GM19324 (cell line): ENCODE measurements at regions not wholly inside any gene's neighbourhood (a gene's known extent, or its start where the extent isn't known, plus 50 kb on each side); places are given as distances from the start of the nearest gene placed in this dataset.
"Not testable (repeated sequence)": the region's sequence is repeated elsewhere in the genome, so short reads cannot be mapped to it uniquely, and the experiment has no call there.

Source experiments
- ATAC-seq: cut with Tn5 transposase; IDR thresholded peaks from one replicate; pipeline ENCODE4 v1.9.1; 2021; ENCODE audit warnings: mild to moderate bottlenecking, moderate library complexity; ENCODE audit not compliant: unreplicated experiment, low FRiP score

GRCh38 chr2:63737081-63737751 lies 104.5 kb upstream of the UGP2 start:
- no peak for ATAC-seq

DNA sequence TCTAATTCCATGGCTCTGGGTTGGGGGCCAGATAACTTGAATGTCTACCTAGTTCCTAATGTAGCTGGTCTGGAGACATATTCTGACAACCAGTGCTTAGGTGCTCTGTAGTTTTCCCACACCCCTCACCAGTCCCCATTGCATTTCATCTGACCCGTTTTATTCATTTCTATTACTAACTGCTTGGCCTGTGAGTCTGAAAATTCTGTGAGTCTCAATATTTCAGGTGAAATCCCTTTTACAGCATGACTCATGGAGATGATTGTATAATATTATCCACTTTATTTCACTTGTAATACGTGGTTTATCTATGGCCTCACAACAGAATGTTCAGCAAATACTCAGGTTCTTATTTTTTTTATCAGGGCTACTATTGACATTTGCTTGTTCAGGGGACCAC lies 103.7 kb upstream of the UGP2 start:
- ATAC-seq: no peak

DNA sequence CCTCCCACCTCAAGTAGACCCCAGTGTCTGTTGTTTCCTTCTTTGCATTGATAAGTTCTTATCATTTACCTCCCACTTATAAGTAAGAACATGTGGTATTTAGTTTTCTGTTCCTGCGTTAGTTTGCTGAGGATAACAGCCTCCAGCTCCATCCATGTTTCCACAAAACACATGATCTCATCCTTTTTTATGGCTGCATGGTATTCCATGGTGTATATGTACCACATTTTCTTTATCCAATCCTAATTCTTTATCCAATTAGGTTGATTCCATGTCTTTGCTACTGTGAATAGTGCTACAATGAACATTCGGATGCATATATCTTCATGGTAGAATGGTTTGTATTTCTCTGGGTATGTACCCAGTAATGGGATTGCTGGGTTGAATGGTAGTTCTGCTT lies 102.5 kb upstream of the UGP2 start:
- not testable (repeated sequence) for ATAC-seq

DNA sequence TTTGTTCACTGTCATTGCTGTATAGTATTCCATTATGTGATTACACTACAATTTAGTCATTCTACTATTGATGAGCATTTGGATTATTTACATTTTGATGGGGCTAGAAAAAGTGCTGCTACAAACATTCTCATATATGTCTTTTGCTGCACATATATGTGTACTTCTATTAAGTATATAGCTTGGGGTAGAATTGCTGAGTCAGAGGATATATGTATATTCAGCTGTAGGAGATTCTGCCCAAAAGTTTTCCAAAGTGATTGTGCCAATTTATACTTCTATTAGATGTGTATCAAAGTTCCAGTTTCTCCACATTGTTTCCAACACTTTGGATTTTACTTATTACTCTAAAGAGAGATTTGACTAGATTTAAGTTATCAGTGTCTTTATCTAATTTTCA lies 101.7 kb upstream of the UGP2 start:
- no peak for ATAC-seq

DNA sequence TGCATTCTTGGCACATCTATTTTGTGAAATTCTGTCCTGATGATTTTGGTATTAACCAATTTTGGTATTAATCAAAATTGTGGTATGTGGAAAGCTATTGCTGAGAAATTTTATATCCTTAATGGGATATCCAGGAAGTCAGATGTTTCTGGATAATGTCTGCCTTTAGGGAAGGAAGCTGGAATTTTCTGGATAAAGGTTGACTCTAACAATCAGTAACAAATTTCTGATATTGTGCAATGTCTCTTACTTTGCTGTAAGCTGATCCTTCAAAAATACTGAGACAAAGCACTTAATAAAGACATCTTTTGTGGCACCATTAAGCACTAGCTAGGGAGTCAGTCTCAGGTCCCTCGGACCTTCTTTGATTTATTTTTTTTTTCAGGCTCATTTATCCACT lies 100.8 kb upstream of the UGP2 start:
- ATAC-seq: no peak

DNA sequence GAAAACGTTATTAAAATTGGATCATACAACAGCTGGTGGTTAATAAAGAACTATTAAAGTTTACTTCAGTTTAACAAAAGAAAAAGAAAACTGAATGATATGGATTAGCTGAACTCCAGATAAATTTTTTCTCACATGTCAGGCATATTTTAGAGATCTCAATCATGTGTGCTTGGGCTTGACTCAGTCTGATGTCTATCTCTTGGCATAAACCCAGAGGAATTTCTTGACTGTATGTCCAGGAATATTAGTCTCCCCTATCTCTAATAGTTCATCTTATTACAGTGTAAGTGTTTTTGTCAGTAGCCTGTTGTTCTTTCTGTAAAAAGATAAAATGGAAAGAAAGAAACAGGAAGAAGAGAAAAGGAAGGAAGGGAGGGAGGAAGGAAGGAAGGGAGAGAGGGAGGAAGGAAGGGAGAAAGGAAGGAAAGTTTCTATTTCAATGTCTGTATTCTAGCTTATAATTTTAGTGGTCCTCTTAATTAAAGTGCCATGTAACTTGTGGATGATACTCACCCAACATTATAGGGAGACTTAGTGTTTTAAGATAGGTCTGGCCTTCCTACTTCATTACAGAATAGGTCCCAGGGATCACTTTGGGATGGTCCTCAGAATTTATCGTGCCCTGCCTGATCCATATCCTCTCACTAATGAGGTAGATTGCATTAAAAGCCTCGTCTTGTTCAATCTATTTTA lies 99.7 kb upstream of the UGP2 start:
- ATAC-seq: no peak

GRCh38 chr2:63742580-63742976 lies 99.1 kb upstream of the UGP2 start:
- ATAC-seq: no peak

DNA sequence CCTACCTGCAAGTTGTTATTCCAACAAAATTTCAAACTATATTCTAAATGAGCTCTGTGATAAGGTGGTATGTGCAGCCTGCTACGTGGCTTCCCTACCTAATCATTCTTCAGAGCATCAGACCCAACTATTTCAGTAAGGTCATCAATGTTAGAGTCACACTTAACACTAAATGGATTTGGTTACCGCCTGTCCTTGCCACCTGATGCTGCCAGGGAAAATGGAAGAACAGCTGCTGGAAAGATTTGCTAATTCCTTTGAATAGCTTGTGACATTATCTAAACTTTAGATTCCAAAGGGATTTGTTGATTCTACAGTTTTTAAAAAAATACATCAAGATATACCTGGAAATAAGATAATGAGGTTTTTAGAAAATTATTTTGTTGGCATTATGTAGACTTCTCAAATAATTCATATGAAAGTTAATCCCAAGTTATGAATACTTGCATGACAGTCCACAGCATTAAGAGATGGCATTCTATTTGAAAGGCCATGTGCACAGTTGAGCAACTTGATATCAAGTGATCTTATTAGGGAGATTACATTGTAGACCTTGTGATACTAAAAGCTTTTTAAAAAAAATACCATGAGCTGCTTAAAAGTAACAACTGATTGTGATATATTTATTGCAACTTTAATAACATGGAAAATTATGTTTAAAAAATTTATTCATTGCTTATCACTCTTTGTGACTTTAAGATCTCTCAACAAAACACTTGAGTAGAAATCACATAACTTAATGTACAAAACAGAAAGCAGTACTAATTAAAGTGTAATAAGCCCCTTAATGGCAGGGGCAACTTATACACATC lies 98.3 kb upstream of the UGP2 start:
- ATAC-seq: no peak

- no peak for ATAC-seq
These were observed 97.4 kb upstream of the UGP2 start for GRCh38 chr2:63743982-63744966.

- ATAC-seq: not testable (repeated sequence)
These were observed 95.1 kb upstream of the UGP2 start for GRCh38 chr2:63746548-63746947.

- ATAC-seq: no peak
These were observed 89.8 kb upstream of the UGP2 start for GRCh38 chr2:63751901-63752300.

DNA sequence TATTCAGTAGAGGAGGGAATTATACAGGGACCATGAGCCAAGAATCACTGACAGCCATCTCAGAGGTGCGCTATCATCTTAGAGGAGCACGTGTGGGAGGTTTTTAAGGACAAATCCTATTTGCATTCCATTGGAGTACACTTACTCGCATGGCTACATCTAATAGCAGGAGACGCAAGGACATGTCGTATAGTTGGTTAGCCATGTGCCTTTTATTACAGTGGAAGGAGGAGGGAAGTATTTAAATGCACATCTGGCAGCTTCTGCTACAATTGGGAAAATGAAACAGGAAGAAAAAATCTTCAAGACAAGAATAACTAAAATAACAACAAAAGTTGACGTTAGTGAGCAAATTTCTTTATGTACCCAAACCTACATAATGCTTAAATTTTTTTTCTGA lies 86.5 kb upstream of the UGP2 start:
- no peak for ATAC-seq

GRCh38 chr2:63755965-63756364 lies 85.7 kb upstream of the UGP2 start:
- no peak for ATAC-seq

DNA sequence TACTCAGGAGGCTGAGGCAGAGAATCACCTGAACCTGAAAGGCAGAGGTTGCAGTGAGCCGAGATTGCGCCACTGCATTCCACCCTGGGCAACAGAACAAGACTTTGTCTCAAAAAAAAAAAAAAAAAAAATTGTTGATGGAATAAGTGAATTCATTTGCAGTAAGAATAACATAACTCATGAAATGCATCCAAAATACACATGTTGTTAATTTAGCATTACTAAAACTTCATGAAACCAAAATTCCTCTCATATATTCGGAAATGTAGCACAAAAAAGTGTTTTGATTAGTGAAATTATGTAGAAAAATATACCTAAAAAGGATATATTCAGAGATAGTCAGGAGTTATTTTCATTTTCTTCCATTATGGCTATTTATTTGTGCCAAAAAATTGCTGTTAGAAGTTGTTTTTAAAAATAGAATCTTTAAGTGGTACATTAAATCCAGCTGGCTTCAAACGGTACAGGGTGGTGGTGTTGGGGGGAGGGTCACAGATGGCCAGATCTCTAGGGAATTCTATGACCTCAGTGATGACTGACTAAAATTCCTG lies 78.2 kb upstream of the UGP2 start:
- ATAC-seq: no peak

- ATAC-seq: no peak
These were observed 77.1 kb upstream of the UGP2 start for GRCh38 chr2:63764630-63765029.

DNA sequence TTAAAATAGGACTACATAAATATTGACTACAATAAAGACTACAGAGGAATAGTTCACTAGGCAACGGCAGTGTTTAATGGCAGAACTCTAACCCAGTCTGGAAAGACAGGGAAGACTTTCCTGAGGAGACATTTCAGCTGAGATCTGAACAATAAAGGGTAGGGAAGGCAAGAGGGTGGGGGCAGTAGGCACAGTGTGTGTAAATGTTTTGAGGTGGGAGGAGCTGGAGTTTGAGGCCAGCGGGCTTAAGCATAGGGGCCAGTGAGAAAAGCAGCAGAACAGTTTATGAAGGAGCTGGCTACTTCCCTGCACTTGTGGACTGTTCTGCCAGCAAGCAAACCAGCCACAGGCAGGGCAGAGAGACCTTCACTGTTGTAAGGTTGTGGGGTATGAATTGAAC lies 76.6 kb upstream of the UGP2 start:
- no peak for ATAC-seq

DNA sequence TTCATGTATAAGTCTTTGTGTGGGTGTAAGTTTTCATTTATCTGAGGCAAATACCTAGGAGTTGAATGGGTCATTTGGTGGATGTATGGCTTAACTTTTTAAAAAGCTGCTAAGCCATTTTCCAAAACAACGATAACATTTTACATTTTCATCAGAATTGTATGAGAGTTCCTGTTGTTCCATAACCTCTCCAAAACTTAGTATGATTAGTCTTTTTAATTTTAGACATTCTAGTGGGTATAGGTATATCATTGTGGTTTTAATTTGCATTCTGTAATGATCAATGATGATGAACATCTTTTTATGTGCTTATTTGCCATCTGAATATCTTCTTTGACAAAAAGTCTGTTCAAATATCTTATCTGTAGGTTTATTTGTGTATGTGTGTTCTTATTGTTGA lies 74.4 kb upstream of the UGP2 start:
- ATAC-seq: no peak

- no peak for ATAC-seq
These were observed 73.6 kb upstream of the UGP2 start for GRCh38 chr2:63768051-63768450.

DNA sequence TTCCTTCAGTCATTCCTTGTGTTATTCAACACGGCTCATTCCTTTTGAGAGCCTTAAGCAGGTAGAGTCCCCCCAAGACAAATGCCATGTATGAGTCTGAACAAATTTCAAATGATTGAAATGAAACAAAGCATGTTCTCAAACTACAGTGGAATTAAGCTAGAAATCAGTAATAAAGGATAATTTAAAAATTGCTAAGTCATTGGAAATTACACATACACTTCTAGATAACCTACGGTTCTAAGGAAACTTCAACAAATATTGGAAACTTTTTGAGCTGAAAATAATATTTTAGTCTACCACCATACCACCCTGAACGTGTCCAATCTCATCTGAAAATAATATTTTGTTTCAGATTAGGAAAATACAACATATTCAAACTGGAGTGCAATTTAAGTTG lies 71.8 kb upstream of the UGP2 start:
- no peak for ATAC-seq

DNA sequence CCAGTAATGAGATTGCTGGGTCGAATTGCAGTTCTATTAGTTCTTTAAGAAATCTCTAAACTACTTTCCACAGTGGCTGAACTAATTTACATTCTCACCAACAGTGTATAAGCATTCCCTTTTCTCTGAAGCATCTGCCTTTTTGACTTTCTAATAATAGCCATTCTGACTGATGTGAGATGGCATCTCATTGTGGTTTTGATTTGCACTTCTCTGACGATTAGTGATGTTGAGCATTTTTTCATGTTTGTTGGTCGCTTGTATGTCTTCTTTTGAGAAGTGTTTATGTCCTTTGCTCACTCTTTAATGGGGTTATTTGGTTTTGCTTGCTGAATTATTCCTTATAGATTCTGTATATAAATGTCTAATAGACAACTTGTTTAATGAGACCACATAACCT lies 69.6 kb upstream of the UGP2 start:
- no peak for ATAC-seq
